ENCODE measurements at regions not wholly inside any gene's neighbourhood (a gene's known extent, or its start where the extent isn't known, plus 50 kb on each side); places are given as distances from the start of the nearest gene placed in this dataset.
A peak's percentile ranks its signal among the peaks of the same experiment; 100 is the strongest.

DNA sequence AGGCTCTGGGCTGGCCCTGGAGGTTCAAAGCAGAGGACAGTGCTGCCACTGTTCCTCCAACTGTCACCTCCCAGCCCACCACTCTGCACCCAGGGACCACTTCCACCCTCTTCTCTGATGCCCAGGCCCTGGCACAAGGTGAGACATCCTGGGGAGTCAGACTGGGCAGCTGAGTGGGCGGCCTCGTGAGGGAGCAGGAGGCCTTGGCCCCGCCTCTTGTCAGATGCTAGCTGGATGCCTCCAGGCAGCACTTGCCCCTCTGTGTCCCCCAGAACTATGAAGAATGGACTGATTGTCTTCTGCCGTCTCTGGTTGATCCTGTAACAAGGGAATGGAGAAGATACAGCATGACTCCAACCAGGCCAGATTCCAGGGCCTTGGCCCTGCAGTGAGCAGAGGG, 191.0 kb upstream of the LINGO1 start:
- H3K4me3 ChIP-seq (ENCODE audit: low read depth, low read length): no peak overlapping the region

DNA sequence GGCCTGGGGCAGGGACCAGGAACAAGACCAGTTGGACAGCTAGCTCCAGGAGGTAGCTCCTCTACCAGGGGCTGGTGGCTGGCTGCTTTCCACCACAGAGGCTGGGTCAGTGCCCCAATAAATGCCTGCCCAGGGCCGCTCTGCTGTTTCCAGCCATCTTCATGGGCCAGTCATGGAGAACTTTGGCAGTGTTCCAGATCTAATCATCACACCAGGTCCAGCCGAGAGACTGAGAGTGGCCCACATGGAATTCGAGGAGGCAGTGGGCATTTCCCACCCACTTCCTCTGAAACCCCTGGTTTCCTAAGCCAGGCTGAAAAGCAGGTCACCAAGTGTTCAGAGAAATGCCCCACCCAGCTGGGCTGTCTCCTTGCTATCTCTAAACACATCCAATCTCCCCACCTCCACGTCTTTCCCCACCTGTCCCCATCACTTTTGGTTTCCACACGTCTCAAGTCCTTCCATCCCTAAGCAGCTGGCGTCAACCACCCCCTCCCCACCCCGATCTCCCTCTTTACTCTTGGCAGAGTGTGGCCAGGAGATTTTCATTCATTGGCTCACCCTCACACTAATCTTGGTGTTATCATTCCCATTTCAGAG, 190.0 kb upstream of the LINGO1 start:
- H3K4me3 ChIP-seq (ENCODE audit: low read depth, low read length): no peak overlapping the region

DNA sequence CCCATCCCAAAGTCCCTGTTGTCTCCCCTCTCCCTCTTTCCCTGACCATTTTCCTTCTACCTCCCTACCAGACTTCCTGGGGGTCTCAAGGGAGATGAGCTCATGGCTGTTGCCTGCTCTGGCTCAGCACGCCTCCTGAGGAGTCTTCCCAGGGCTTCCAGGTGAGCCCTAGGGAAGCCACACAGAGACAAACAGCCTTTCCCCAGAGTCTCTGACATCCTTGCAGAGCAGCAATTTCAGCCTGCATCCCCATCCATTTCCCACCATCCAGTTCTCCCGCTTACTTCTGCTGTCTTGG, 189.2 kb upstream of the LINGO1 start:
- H3K4me3 ChIP-seq (ENCODE audit: low read depth, low read length): no peak overlapping the region

- no peak overlapping the region for H3K4me3 ChIP-seq (ENCODE audit: low read depth, low read length)
Measured at GRCh38 chr15:77821188-77821958, 188.7 kb upstream of the LINGO1 start.

GRCh38 chr15:77819851-77820728, 187.4 kb upstream of the LINGO1 start:
- peak overlapping the region; percentile 47 for H3K4me3 ChIP-seq (ENCODE audit: low read depth, low read length)

DNA sequence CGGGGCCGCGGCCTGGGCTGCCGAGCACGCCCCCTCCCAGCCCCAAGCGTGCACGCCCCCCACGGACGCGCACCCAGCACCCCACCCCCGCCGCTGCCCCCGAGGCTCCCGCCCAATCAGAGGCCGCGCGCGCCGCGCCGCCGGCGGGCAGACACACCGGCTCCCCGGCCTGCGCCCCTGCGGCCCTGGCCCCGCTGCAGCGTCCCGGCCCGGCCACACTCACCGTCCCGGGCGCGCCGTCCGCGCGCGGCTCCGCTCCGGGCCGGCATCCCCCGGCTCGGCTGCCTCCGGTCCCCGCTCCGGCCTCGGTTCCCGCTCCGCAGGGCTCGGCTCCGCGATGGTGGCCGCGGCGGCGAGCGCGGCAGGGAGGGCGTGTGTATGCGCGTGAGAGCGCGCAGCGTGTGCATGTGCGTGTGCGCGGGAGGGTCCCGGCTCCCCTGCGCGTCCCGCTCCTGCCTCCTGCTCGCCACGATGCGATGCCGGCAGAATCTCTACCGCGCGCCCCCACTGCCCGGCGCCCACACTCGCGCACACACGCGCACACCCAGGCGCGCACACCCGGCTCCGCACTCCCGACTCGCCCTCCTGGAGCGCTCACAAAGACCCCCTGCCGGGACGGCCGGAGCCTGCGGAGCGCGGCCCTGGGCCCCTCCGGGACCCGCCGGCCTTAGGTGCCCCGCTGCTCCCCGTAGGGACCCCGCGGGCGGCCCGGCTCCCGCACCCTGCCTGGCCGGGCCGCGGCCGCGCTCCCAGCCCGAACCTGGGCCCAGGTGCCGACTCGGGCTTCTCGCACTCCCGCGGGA, 186.5 kb upstream of the LINGO1 start:
- H3K4me3 ChIP-seq (ENCODE audit: low read depth, low read length): peak overlapping the region; percentile 47

DNA sequence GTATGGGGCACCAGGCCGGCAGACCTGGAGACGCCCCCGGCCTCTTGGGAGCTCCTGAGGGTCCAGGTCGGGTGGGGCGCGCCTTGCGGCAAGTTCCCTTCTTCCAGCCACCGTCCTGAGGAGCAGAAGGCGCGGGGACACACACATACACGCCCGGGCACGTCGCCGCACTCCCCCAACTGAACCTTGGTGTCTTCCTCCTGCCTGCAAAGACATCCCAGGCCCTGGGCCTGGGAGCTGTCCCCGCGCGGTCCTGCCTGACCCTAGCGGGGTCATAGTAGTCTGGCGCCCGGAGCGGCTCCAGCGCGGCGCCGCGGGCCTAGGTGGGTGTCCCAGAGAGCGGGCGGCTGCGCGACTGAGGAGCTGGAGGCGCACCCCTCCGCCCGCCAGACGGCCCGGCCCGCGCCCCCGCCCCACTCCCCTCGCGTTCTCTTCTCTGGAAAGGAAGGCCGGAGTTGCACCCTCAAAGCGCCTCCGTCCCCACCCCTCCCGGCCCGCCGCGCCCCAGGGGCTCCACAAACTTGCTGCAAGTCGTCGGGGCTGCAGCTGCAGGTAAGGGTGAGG, 185.9 kb upstream of the LINGO1 start:
- peak overlapping the region; percentile 20 for H3K4me3 ChIP-seq (ENCODE audit: low read depth, low read length)

- H3K4me3 ChIP-seq (ENCODE audit: low read depth, low read length): no peak overlapping the region
Measured at GRCh38 chr15:77817434-77817833, 184.7 kb upstream of the LINGO1 start.

- no peak overlapping the region for H3K4me3 ChIP-seq (ENCODE audit: low read depth, low read length)
Measured at GRCh38 chr15:77816983-77817382, 184.3 kb upstream of the LINGO1 start.

- H3K4me3 ChIP-seq (ENCODE audit: low read depth, low read length): no peak overlapping the region
Measured at GRCh38 chr15:77815015-77815414, 182.3 kb upstream of the LINGO1 start.

- no peak overlapping the region for H3K4me3 ChIP-seq (ENCODE audit: low read depth, low read length)
Measured at GRCh38 chr15:77812664-77813063, 180.0 kb upstream of the LINGO1 start.

- no peak overlapping the region for H3K4me3 ChIP-seq (ENCODE audit: low read depth, low read length)
Measured at GRCh38 chr15:77811270-77811669, 178.6 kb upstream of the LINGO1 start.

DNA sequence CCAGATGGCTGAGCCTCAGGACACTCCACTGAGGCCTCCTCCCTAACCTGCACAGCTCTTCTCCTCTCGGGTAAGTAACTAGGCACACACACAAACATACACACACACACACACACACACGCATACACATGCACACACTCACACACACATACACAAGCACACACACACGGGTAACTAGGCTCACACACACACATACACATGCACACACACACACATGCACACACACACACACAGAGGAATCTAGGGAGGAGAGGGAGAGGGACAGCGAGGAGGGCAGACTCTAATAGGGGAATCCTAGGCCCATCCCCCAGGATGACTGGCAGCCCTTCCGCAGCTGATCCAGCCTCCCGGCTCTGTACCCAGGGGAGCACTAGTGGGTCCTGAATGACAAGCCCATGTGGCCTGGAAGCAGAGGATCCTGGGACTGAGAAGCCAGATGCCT, 177.4 kb upstream of the LINGO1 start:
- no peak overlapping the region for H3K4me3 ChIP-seq (ENCODE audit: low read depth, low read length)

DNA sequence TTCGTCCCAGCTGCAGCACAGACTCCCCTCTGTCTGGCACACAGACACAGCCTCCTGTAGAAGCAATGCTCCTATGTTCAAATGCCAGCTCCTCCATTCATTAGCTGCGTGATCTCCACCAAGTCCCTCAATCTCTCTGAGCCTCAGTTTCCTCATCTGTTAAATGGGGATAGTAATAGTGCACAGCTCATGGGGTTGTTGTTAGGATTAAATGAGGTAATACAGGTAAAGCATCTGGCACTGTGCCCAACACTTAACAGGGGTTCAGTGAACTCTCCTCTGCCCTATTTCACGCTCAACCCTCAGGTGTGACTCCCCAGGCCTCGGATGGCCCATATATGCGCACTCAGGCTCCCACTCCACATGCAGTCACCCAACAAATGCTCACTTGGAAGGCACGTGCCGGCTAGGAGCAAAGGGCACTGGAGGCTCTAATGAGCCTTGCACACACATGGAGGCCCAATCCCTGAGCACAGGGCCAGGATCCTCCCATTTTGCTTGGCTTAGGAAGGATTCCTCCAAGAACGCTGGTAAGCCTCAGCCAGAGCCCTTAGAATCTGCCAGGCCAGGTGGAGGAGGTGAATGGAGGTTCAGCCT, 176.0 kb upstream of the LINGO1 start:
- no peak overlapping the region for H3K4me3 ChIP-seq (ENCODE audit: low read depth, low read length)

DNA sequence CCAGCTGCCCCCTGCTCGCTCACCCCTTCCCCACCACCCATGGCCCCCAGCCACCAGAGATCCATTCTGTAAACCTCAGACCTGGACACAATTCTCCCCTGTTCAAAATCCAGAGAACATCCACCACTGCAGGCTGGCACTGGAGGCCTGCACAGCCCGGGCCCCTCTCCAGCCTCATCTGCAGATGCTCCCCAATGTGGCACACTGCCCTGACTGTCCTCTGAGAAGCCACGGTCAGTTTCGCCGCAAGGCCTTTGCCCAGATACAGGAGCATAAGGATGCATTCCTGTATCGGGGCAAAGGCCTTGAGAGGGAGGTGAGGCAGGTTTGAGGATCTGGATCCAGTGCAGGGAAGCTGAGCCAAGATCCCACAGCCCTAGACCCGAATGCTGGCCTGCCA, 175.4 kb upstream of the LINGO1 start:
- no peak overlapping the region for H3K4me3 ChIP-seq (ENCODE audit: low read depth, low read length)

DNA sequence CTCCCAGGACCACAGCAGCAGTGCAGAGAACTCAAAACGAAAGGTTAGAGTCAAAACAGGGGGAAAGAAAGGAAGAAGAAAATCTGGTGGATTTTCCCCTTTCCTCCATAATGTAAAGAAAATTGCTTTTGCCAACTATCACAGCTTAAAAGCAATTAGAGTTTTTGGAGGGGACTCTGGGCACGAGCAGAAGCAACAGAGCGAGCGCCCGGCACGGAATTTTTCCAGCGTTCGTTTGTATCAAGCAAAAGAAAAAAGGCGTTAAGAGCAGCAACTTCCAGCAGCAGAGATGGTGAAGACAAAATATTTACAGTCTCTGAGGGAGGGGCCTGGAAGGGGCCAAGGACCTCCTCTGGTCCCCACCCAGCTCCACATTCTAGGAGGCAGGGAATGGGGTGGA, 174.9 kb upstream of the LINGO1 start:
- H3K4me3 ChIP-seq (ENCODE audit: low read depth, low read length): no peak overlapping the region

DNA sequence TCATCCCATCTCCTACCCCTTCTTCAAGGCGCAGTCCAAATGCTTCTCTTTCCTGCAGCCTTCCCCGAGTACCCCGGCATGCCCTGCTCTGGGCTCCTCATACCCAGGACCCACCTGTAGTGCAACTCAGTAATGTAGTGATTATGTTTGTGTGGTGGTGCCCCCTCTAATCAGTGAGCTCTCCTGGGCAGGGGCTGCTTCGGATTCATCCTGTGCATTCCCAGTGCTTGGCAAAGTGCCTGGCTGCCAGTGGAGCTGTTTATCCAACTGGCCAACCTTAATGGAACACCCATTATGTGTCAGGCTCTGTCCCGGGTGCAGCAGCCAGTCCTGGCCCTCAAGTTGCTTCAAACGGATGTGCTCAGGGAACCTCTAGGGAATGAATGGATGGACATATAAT, 174.4 kb upstream of the LINGO1 start:
- H3K4me3 ChIP-seq (ENCODE audit: low read depth, low read length): no peak overlapping the region

- no peak overlapping the region for H3K4me3 ChIP-seq (ENCODE audit: low read depth, low read length)
Measured at GRCh38 chr15:77804210-77804609, 171.5 kb upstream of the LINGO1 start.

GRCh38 chr15:77803487-77803886, 170.8 kb upstream of the LINGO1 start:
- H3K4me3 ChIP-seq (ENCODE audit: low read depth, low read length): no peak overlapping the region

- no peak overlapping the region for H3K4me3 ChIP-seq (ENCODE audit: low read depth, low read length)
Measured at GRCh38 chr15:77800305-77800704, 167.6 kb upstream of the LINGO1 start.
